CD4-positive, alpha-beta T cell (primary cell): ENCODE measurements at regions not wholly inside any gene's neighbourhood (a gene's known extent, or its start where the extent isn't known, plus 50 kb on each side); places are given as distances from the start of the nearest gene placed in this dataset.

ENCODE experiments used
- ATAC-seq: fragments of 200-7000 bp; cut with Tn5 transposase; one replicate; pipeline ENCODE4 v1.10.0; 2022; ENCODE audit warnings: mild to moderate bottlenecking; ENCODE audit not compliant: poor library complexity
- CTCF ChIA-PET: fragments of 350-600 bp; sonication (Branson Sonifier 250); formaldehyde crosslinking; loops from one replicate; lab custom pipeline; 2021; ENCODE audit warnings: antibody characterized with exemption, inconsistent platforms; lab: Charles Lee
- POLR2A ChIA-PET: fragments of 350-600 bp; sonication (Branson Sonifier 250); formaldehyde crosslinking; loops from one replicate; lab custom pipeline; 2021; ENCODE audit warnings: antibody characterized with exemption, inconsistent platforms; lab: Charles Lee
- DNase-seq, 14 experiments: peaks; one replicate each; pipeline ENCODE4 v3.0.0-alpha.2; 2013 to 2020; ENCODE audit warnings: mixed read lengths in 2 of 14
- H3K27ac ChIP-seq, 2 donors: one replicate each; pipeline versions ENCODE4 v1.5.1 to v1.7.0; 2013; ENCODE audit warnings: low read length in 2 of 2, low read depth in 1 of 2, mild to moderate bottlenecking in 1 of 2
- H3K27me3 ChIP-seq, 2 experiments: 1 replicate in 1 of 2; 2 replicates in 1 of 2; pipeline versions ENCODE4 v1.6.1 to v1.7.0; 2013; ENCODE audit warnings: low read length in 2 of 2, control low read depth in 1 of 2, mild to moderate bottlenecking in 1 of 2, moderate library complexity in 1 of 2; ENCODE audit not compliant: insufficient read depth in 2 of 2, control insufficient read depth in 1 of 2
- H3K36me3 ChIP-seq: one replicate; pipeline ENCODE4 v1.6.1; 2013; ENCODE audit warnings: low read length, control low read depth; ENCODE audit not compliant: insufficient read depth
- H3K4me1 ChIP-seq: one replicate; pipeline ENCODE4 v1.6.1; 2013; ENCODE audit warnings: low read length, control low read depth; ENCODE audit not compliant: insufficient read depth
- H3K4me3 ChIP-seq: one replicate; pipeline ENCODE4 v1.5.1; 2013; ENCODE audit warnings: mild to moderate bottlenecking, low read length, moderate library complexity
- H3K9me3 ChIP-seq, 2 experiments: 1 replicate in 1 of 2; 2 replicates in 1 of 2; pipeline versions ENCODE4 v1.6.1 to v1.7.0; 2013; ENCODE audit warnings: low read length in 2 of 2, mild to moderate bottlenecking in 2 of 2, control low read depth in 1 of 2, moderate library complexity in 1 of 2; ENCODE audit not compliant: control insufficient read depth in 1 of 2, insufficient read depth in 1 of 2
- H3K27ac Mint-ChIP-seq: one replicate; pipeline ENCODE4 v1.8.0; 2020; ENCODE audit warnings: mixed read lengths
- H3K27me3 Mint-ChIP-seq: one replicate; pipeline ENCODE4 v1.8.0; 2021; ENCODE audit warnings: mixed read lengths
- H3K36me3 Mint-ChIP-seq: one replicate; pipeline ENCODE4 v1.8.0; 2021; ENCODE audit warnings: low read depth, mixed read lengths
- H3K4me1 Mint-ChIP-seq: one replicate; pipeline ENCODE4 v1.8.0; 2021; ENCODE audit warnings: low read depth, mixed read lengths
- H3K4me3 Mint-ChIP-seq: one replicate; pipeline ENCODE4 v1.8.0; 2020; ENCODE audit warnings: mild to moderate bottlenecking, mixed read lengths
- H3K9me3 Mint-ChIP-seq: one replicate; pipeline ENCODE4 v1.8.0; 2020; ENCODE audit warnings: mixed read lengths
- intact Hi-C, 2 experiments: fragments of 100-400 bp; cut with DNase I in 1 of 2; cut with micrococcal nuclease in 1 of 2; formaldehyde crosslinking; loops; one replicate each; pipeline versions ENCODE4 v1.15.1 to v1.9.0; 2023 to 2025; cut with DNase I, micrococcal nuclease
- TF ChIP-seq, protein P1 (sequence below): fragments of 200-600 bp; IDR thresholded peaks from one replicate; pipeline ENCODE4 v1.8.0; 2022; ENCODE audit warnings: antibody characterized with exemption, mild to moderate bottlenecking

DNA sequence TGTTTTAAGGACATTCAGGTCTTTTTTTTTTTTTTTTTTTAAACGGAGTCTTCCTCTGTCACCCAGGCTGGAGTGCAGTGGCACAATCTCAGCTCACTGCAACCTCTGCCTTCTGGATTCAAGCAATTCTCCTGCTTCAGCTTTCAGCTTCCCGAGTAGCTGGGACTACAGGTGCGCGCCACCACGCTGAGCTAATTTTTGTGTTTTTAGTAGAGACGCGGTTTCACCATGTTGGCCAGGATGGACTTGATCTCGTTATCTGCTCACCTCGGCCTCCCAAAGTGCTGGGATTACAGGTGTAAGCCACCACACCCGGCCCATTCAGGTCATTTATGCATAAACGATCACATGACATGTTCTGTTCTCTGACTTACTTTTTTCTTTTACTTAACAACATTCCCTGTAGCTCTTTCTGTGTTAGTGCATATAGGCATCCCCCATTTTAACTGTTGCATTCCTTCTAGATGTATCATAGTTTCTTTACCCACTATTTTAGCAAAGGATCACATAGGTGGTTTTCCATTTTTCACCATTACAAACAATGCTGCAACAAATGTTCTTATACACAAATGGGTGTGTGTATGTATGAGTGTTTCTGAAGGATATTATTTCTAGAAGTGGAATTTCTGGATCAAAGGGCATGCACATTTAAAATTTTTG, 74.2 kb downstream of the ARF6 start:
- Histone ChIP-seq H3K4me1 (peaks cover 26% of the 10 kb centered on the region), H3K27ac (no peak overlapping the region), H3K36me3 (no peaks in the 10 kb centered on the region), H3K9me3 (no peaks in the 10 kb centered on the region), H3K27me3 (no peaks in the 10 kb centered on the region), H3K4me3 (no peak overlapping the region)
- DNase-seq (no peak), ATAC-seq (no peak)
- CTCF ChIA-PET = no interaction called here
- H3K9me3 Mint-ChIP-seq = no peaks in the 10 kb centered on the region
- H3K4me3 Mint-ChIP-seq = no peak overlapping the region
- POLR2A ChIA-PET = no interaction called here
- TF ChIP-seq, protein P1, sequence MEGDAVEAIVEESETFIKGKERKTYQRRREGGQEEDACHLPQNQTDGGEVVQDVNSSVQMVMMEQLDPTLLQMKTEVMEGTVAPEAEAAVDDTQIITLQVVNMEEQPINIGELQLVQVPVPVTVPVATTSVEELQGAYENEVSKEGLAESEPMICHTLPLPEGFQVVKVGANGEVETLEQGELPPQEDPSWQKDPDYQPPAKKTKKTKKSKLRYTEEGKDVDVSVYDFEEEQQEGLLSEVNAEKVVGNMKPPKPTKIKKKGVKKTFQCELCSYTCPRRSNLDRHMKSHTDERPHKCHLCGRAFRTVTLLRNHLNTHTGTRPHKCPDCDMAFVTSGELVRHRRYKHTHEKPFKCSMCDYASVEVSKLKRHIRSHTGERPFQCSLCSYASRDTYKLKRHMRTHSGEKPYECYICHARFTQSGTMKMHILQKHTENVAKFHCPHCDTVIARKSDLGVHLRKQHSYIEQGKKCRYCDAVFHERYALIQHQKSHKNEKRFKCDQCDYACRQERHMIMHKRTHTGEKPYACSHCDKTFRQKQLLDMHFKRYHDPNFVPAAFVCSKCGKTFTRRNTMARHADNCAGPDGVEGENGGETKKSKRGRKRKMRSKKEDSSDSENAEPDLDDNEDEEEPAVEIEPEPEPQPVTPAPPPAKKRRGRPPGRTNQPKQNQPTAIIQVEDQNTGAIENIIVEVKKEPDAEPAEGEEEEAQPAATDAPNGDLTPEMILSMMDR = no peak
- H3K4me1 Mint-ChIP-seq = peaks cover 45% of the 10 kb centered on the region
- intact Hi-C loops = no loop called here
- H3K27me3 Mint-ChIP-seq = no peaks in the 10 kb centered on the region
- no peak overlapping the region for H3K27ac Mint-ChIP-seq
- no peaks in the 10 kb centered on the region for H3K36me3 Mint-ChIP-seq

DNA sequence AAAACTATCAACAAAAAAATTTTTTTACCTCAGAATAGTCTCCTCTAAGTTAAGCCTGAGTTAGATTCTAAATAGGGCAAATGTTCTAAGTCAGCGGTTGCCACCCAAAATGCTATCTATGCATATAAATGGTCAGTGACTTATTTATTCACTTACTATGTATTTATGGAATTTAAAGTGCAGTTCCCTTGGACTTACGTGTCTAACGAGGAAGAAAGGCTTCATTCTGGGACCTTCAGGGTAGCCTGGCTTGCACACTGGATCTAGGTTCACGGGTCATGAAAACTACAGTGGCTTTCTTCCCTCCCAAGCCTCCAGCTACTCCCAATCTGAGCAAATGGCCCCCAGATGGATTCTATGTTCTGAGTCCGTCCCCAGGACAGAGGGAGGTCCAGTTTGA, 77.1 kb downstream of the ARF6 start:
- Histone ChIP-seq H3K27ac (peak overlapping the region; percentile 80 to 85), H3K36me3 (no peaks in the 10 kb centered on the region), H3K4me1 (peaks cover 54% of the 10 kb centered on the region), H3K4me3 (no peak overlapping the region), H3K9me3 (no peaks in the 10 kb centered on the region), H3K27me3 (no peaks in the 10 kb centered on the region)
- ChIA-PET CTCF (interaction anchor here (1.5 to 2.6 kb wide), 2 partner anchors 71 to 108 kb away, joined by 3 to 11 read pairs; no protein-coding TSS in a partner anchor), POLR2A (interaction anchor here (0.5 to 11.5 kb wide), 20 partner anchors 10 to 336 kb away, joined by 3 to 208 read pairs (median 13); partner anchors contain the start of genes ARF6 and VCPKMT)
- Mint-ChIP-seq H3K9me3 (no peaks in the 10 kb centered on the region), H3K4me1 (peaks cover 52% of the 10 kb centered on the region), H3K36me3 (no peaks in the 10 kb centered on the region), H3K27me3 (no peaks in the 10 kb centered on the region), H3K27ac (peak overlapping the region; percentile 90), H3K4me3 (no peak overlapping the region)
- no peak for DNase-seq
- ATAC-seq = no peak
- intact Hi-C loops = loop anchor here (2.0 to 5.0 kb wide), 6 partner anchors 73 to 135 kb away; no protein-coding TSS in a partner anchor
- TF ChIP-seq, protein P1 = no peak

DNA sequence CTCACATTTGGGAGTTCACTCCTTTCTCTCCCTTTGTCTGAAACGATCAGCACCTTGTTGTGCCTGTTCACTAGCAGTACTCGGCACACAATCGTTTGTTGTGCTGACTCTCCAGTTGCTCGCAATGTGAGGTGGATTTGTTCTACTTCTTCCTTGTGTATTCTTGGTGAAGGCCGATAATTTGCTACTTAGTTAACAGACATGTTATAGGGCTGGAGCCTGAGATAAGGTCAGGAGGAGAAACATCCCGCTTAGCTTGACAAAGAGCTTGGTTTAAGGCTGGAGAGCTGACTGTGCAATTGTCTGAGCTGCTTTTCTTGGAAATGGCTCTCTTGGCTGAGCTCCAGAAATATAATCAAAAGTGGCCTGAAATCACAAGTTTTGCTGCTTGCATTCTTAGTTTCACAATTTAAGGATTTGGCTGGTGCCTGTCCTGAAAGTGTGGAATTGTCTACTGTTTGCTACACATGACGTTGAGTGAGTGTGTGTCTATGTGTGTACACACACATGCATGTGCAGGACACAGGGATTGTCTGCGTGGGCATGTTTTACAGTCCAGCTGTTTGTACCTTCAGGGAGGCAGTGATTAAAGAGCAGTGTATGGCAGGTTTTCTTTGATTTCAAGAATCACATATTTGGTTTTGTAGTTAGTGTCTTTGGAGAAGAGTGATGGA, 77.7 kb downstream of the ARF6 start:
- Mint-ChIP-seq H3K4me3 (peak overlapping the region; percentile 50), H3K27ac (peak overlapping the region; percentile 90), H3K36me3 (no peaks in the 10 kb centered on the region), H3K9me3 (no peaks in the 10 kb centered on the region), H3K27me3 (no peaks in the 10 kb centered on the region), H3K4me1 (peaks cover 58% of the 10 kb centered on the region)
- intact Hi-C loops = loop anchor here (1.0 to 5.0 kb wide), 8 partner anchors 31 to 134 kb away; no protein-coding TSS in a partner anchor
- Histone ChIP-seq H3K4me1 (peaks cover 59% of the 10 kb centered on the region), H3K27me3 (no peaks in the 10 kb centered on the region), H3K4me3 (peak overlapping the region; percentile 30), H3K9me3 (no peaks in the 10 kb centered on the region), H3K36me3 (no peaks in the 10 kb centered on the region), H3K27ac (peak overlapping the region; percentile 80 to 85)
- POLR2A ChIA-PET = interaction anchor here (0.6 to 11.5 kb wide), 32 partner anchors 8 to 350 kb away, joined by 3 to 208 read pairs (median 9); partner anchors contain the start of genes ARF6, KLHDC2, MGAT2 and NEMF
- DNase-seq = peak in 2 of 14 experiments; percentile 34 to 38
- ATAC-seq = no peak
- TF ChIP-seq, protein P1 = no peak
- CTCF ChIA-PET = interaction anchor here (1.0 to 2.6 kb wide), 7 partner anchors 24 to 134 kb away, joined by 3 to 11 read pairs (median 4); no protein-coding TSS in a partner anchor
